Renal cortical epithelial cell (primary cell): ENCODE measurements at regions not wholly inside any gene's neighbourhood (a gene's known extent, or its start where the extent isn't known, plus 50 kb on each side); places are given as distances from the start of the nearest gene placed in this dataset.

Experiments
- DNase-seq: peaks from one replicate; pipeline ENCODE4 v3.0.0-alpha.2; 2011; ENCODE audit warnings: low read depth

DNA sequence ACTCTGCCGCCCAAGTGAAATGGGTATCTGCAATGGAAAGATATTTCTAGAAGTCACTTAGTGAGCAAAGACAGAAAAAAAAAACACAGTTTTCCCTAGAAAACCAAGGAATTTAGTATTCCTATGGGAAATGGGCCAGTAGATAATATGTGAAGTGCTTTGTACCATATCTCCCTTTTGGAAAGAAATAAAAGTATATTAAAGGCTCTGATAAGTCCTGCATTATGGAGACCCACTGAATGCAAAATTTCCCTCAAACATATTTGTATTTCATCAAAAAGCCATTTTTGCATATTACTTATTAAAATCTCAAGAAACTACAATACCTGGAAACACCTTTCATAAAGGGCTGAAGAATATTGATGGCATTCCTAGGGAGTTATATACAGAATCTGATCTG, 51.6 kb upstream of the DYNLRB2 start:
- no peak for DNase-seq

DNA sequence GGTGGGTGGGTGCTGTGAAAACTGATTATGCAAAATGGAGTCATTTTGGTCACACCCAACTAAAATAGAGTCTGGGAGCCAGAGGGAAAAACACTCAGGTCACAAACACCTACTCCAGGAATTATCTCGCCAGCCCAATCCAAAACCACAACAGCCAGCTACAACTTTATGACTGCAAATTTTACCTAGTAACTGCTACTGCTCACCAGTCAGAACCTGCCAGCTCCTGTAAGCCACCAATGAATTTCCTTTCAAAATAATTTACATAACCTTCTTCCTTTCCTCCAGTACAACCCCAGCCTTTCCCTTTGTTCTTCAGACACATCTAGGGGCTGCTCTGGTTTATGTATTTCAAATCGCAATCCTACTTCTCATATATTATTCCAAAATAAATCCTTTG, 52.6 kb upstream of the DYNLRB2 start:
- no peak for DNase-seq

DNA sequence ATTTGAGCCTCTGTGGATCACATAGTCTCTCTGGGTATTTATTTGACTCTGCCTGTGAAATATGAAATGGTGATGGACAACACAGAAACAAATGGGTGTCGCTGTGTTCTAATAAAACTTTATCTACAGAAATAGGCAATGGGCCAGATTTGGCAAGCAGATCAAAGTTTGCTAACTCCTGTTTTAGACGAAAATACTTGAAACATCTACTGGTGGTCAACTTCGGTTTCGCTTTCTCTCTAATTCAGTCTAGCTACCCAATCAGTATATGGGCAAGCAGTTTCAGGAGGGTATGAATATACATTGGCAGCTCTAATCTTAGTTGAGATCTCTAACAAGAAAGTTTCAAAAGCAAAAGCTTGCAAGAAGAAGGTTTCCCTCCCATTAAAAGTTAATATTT, 60.1 kb upstream of the DYNLRB2 start:
- DNase-seq = no peak

DNA sequence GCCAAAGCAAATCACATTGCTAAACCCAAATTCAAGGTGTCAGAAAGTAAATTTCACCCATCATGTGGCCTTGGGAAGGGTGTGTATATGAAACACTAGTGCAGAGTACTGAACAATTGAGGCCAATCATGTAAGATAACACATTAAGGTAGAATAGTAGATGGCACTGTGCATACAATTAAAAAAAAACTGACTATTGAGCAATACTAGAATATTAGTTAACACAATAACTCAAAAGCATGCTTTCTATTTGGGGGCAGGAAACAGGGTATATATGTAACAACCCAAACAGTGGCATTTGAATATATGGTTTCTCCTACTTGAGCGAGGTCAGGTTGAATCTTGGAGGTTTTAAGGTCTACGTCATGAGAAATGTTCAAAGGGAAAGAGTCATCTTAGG, 63.0 kb upstream of the DYNLRB2 start:
- DNase-seq = no peak

DNA sequence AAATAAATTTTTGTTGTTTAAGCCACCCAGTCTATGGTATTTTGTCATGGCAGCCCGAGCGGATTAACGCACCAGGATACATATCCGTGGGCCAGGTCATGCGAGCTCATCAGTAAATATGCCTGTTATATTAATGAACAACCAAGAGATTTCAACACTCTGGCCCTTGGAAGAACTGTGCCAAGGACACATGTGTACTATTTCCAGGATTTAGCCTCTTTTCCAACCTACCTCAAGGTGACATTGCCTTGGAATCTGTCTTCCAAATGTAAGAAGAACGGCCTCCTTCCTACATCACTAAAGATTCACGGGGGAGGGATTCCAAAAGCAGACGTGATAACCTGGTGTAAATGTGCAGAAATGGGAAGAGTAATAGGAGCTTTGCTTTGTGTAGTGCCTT, 72.8 kb upstream of the DYNLRB2 start:
- peak; percentile 29 for DNase-seq

- peak; percentile 22 for DNase-seq
Measured at GRCh38 chr16:80466024-80466987, 74.5 kb upstream of the DYNLRB2 start.

DNA sequence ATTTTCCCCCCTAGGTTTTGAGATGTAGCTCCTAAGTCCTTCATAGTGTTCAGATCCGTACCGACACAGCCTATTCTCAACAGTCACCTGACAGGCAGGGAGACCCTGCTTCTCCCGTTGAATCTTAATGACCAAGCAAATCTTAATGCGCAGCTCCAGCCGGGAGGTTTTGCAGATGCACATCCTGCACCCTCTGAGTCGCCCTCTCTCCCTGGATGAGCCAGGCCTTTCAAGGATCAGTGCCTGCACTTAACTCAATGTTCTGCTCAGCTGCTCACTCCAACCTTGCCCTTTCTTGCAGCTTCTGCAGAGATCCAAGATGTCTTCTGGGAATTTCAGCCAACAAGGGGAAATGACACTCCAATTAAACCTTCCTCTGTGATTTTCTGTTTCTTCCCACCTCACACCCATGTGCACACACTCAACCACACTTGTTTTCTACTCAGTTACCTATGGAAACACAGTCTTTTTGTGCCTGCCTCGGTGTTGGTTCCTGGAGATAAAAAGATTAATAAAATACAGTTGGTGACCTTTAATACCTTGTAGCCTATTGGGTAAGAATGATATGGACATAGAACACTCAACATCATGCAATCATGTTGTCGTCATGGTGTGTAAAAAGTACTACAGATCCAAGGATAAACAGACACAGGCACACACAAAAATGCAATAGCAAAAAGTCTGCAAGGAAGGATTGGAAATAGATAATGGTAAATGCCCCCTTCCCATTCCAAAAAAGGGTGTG, 76.9 kb upstream of the DYNLRB2 start:
- peak; percentile 52 for DNase-seq

DNA sequence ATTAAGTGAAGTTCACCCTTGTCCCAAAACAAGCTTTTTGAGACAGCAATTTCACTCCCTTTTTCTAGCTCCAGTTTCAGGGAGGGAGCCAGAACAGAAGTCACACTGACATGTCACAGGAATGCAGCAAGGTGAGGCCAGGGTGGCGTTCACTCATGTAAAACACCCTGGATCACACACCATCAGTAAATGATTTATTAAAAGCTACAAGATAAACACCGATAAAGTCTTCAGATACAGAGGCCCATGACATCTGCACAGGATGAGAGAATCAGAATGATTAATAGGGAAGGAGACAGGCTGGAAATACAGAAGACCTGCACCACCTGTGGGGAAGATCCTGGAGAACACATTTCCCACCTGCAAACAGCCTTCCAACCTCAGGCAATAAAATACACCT, 77.5 kb upstream of the DYNLRB2 start:
- DNase-seq = peak; percentile 38

DNA sequence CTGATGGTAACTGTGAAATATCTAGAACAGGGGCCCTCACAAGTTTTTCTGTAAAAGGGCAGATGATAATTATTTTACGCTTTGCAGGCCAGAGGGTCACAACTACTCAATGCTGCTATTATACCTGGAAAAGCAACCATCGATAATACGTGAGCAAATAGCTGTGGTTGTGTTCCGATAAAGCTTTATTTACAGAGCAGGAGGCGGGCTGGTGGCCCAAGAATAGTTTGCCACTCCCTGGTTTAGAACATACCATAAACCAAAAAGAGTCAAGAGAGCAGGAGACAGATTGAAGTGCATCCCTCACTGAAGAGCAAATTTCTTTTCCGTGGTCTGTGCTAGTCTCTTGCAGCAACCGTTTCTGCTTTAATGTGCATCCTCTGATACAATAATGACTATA, 77.9 kb upstream of the DYNLRB2 start:
- no peak for DNase-seq

DNA sequence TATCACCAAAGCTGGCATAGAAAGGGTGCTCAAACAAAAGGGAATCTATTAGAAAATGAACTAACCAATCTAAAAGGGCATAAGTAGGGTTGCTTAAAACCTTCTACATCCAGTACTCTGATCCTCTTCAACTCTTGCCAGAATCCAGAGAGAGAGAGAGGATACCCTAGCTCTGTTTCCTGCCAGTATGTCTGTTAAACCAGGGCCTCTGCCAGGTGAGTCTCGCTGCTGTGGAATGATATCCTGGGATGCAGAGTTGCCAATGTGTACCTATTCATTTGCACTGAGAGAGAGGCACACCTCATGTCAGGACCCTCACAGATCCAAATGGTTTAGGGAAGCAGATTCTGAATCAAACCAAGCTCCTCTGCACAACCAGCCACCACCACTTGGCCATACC, 79.8 kb upstream of the DYNLRB2 start:
- no peak for DNase-seq

GRCh38 chr16:80459966-80460365, 80.8 kb upstream of the DYNLRB2 start:
- DNase-seq = no peak

GRCh38 chr16:80459331-80459777, 81.4 kb upstream of the DYNLRB2 start:
- no peak for DNase-seq

DNA sequence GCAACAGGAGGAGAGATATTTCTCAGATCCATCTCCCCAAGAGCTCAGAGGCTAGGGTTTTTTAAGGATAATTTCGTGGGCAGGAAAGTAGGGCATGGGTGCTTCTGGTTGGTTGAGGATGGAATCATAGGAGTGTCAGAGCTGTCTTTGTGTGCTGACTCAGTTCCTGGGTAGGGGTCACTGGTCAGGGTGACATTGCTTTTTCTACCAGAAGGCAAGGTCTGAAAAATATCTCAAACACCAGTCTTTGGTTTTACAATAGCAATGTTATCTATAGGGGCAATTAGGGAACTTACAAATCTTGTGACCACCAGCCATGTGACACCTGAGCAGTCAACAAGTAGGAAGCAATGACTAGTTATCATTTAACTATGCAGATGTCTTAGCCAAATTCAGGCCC, 82.9 kb upstream of the DYNLRB2 start:
- DNase-seq = peak; percentile 39

DNA sequence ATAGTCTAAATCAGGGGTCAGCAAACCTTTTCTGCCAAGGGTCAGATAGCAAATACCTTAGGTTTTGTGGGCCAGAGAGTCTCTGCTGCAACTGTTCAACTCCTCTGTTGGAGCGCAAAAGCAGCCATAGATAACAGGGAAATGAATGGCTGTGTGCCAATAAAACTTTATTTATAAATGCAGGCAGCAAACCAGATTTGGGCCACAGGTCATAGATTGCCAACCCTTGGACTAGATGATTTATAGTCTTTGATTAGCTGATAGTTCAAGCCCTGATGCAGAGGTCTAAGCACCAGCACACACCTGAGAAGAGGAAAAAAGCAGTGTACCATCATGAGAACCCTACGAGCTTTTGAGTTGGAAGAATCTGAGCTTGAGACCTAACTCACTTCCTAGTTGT, 86.0 kb upstream of the DYNLRB2 start:
- DNase-seq = no peak

- no peak for DNase-seq
Measured at GRCh38 chr16:80449392-80449791, 91.4 kb upstream of the DYNLRB2 start.

GRCh38 chr16:80447241-80447640, 93.6 kb upstream of the DYNLRB2 start:
- DNase-seq = no peak

- DNase-seq = no peak
Measured at GRCh38 chr16:80442779-80443178, 98.0 kb upstream of the DYNLRB2 start.

DNA sequence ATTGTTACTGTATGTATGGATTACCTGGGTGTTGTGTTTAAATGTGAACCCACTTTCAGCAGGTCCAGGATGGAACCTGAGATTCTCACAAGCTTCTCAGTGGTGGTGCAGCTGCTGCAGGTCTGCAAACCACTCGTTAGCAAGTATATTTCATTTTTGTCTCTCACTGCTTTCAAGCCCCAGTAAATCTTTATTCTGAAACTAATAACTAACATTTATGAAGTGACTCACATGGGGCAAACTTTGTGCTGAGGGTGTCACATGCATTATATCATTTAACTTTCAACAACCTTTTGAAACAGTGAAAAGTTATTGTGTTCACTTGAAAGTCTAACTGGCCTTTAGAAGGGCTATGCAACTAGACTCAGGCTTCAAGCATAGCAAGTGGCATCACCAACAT, 98.9 kb upstream of the DYNLRB2 start:
- DNase-seq = no peak

- DNase-seq = no peak
Measured at GRCh38 chr16:80440667-80441066, 100.1 kb upstream of the DYNLRB2 start.

DNA sequence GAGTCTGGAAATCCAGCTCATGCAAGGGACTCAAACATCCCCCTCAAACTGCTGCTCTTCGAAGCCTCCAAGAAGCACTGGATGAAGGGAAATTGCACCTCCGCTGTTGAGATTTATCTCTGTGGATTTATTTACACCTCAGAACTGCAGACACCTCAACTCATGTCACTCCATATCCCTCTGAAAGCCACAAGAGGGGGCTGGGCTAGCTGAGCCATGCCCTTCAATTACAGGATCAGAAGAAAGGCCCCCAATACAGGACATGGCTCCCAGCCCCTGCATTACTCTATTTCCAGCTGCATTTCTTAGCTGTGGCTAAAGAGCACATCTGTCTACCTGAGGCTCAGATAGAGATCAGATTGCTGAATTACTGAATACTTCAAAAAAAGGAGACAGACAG, 103.1 kb upstream of the DYNLRB2 start:
- DNase-seq = no peak

DNA sequence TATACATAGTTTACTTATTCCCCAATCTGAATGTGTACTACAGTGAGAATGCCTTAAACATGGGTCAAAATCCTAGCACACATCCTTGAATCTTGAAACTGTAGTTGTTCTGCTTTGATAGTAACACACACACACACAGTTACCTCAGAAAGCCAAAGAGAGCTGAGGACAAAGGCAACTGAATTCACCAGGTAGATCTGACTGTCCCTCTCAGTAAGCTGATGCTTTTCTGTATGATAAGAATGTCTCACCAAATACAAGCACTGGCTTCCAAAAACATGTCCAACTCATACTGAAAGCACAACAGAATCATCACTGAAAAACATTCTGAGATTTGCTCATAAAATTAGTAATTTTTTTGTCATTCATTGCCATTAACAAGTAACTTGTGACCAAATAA, 104.3 kb upstream of the DYNLRB2 start:
- no peak for DNase-seq

- DNase-seq = peak; percentile 34
Measured at GRCh38 chr16:80433623-80434022, 107.2 kb upstream of the DYNLRB2 start.

GRCh38 chr16:80427795-80428194, 113.0 kb upstream of the DYNLRB2 start:
- DNase-seq = no peak
